Trophoblast cell (in vitro differentiated cells and primary cell): ENCODE measurements at regions not wholly inside any gene's neighbourhood (a gene's known extent, or its start where the extent isn't known, plus 50 kb on each side); places are given as distances from the start of the nearest gene placed in this dataset.

Experiments used
- DNase-seq, 2 donors: peaks; one replicate each; pipeline ENCODE4 v3.0.0-alpha.2; 2016
- H2AFZ ChIP-seq: 2 replicates; pipeline ENCODE4 v1.6.1; 2013; ENCODE audit warnings: low read length, moderate library complexity, mild to moderate bottlenecking; ENCODE audit not compliant: insufficient read depth, poor library complexity
- H2AK5ac ChIP-seq: 2 replicates; pipeline ENCODE4 v1.6.1; 2013; ENCODE audit warnings: mild to moderate bottlenecking, low read length
- H2BK120ac ChIP-seq: 2 replicates; pipeline ENCODE4 v1.6.1; 2013; ENCODE audit warnings: low read length, mild to moderate bottlenecking, moderate library complexity; ENCODE audit not compliant: insufficient read depth, poor library complexity
- H2BK12ac ChIP-seq: 2 replicates; pipeline ENCODE4 v1.6.1; 2013; ENCODE audit warnings: mild to moderate bottlenecking, low read length, moderate library complexity
- H2BK5ac ChIP-seq: 2 replicates; pipeline ENCODE4 v1.6.1; 2013; ENCODE audit warnings: low read length, low read depth, moderate library complexity, mild to moderate bottlenecking; ENCODE audit not compliant: poor library complexity
- H3K14ac ChIP-seq: 2 replicates; pipeline ENCODE4 v1.6.1; 2013; ENCODE audit warnings: mild to moderate bottlenecking, low read length
- H3K18ac ChIP-seq: 2 replicates; pipeline ENCODE4 v1.6.1; 2013; ENCODE audit warnings: mild to moderate bottlenecking, low read length
- H3K23ac ChIP-seq: 2 replicates; pipeline ENCODE4 v1.6.1; 2013; ENCODE audit warnings: low read length
- H3K27ac ChIP-seq: 2 replicates; pipeline ENCODE4 v1.5.1; 2013; ENCODE audit warnings: low read depth, mild to moderate bottlenecking, inconsistent platforms, low read length, moderate library complexity
- H3K27me3 ChIP-seq: 2 replicates; pipeline ENCODE4 v1.6.1; 2013; ENCODE audit warnings: inconsistent platforms, mild to moderate bottlenecking, low read length, moderate library complexity; ENCODE audit not compliant: insufficient read depth
- H3K36me3 ChIP-seq, 2 experiments: 1 replicate in 1 of 2; 2 replicates in 1 of 2; pipeline ENCODE4 v1.6.1; 2013; ENCODE audit warnings: low read length in 2 of 2, mild to moderate bottlenecking in 2 of 2, moderate library complexity in 1 of 2; ENCODE audit not compliant: insufficient read depth in 2 of 2, control insufficient read depth in 1 of 2
- H3K4ac ChIP-seq: 2 replicates; pipeline ENCODE4 v1.6.1; 2013; ENCODE audit warnings: low read depth, mild to moderate bottlenecking, low read length, moderate library complexity
- H3K4me1 ChIP-seq, 2 experiments: 1 replicate in 1 of 2; 2 replicates in 1 of 2; pipeline ENCODE4 v1.6.1; 2013; ENCODE audit warnings: low read length in 2 of 2, mild to moderate bottlenecking in 2 of 2, moderate library complexity in 1 of 2; ENCODE audit not compliant: insufficient read depth in 2 of 2, control insufficient read depth in 1 of 2
- H3K4me2 ChIP-seq: 2 replicates; pipeline ENCODE4 v1.6.1; 2013; ENCODE audit warnings: inconsistent platforms, mild to moderate bottlenecking, low read length, moderate library complexity
- H3K4me3 ChIP-seq: 2 replicates; pipeline ENCODE4 v1.5.1; 2013; ENCODE audit warnings: mild to moderate bottlenecking, low read depth, low read length, inconsistent platforms
- H3K79me1 ChIP-seq: one replicate; pipeline ENCODE4 v1.6.1; 2013; ENCODE audit warnings: low read length
- H3K79me2 ChIP-seq: 2 replicates; pipeline ENCODE4 v1.6.1; 2013; ENCODE audit warnings: low read length, mild to moderate bottlenecking; ENCODE audit not compliant: control insufficient read depth, insufficient read depth, poor library complexity
- H3K9ac ChIP-seq: 2 replicates; pipeline ENCODE4 v1.6.1; 2013; ENCODE audit warnings: mild to moderate bottlenecking, low read length
- H3K9me3 ChIP-seq: 2 replicates; pipeline ENCODE4 v1.6.1; 2013; ENCODE audit warnings: low read depth, mild to moderate bottlenecking, control low read depth, inconsistent platforms, low read length; ENCODE audit not compliant: insufficient read depth
- H4K12ac ChIP-seq: 2 replicates; pipeline ENCODE4 v1.6.1; 2013; ENCODE audit warnings: low read depth, mild to moderate bottlenecking, low read length, moderate library complexity
- H4K8ac ChIP-seq: 2 replicates; pipeline ENCODE4 v1.6.1; 2013; ENCODE audit warnings: low read depth, mild to moderate bottlenecking, low read length, moderate library complexity
- H4K91ac ChIP-seq: one replicate; pipeline ENCODE4 v1.6.1; 2013; ENCODE audit warnings: low read depth, mild to moderate bottlenecking, low read length, moderate library complexity
- WGBS: extraction: QIAGEN DNeasy Blood & Tissue Kit; methylation state at CpG from one replicate; pipeline ENCODE4 v1.1.7; 2013; ENCODE audit warnings: missing lambda C conversion rate; ENCODE audit not compliant: insufficient read length, insufficient coverage; ENCODE audit errors: extremely low coverage; 5-methylcytosine and 5-hydroxymethylcytosine counted together

- no CpG with 5 or more reads among the region's 3 CpGs for WGBS
- H3K27ac ChIP-seq, result no peak overlapping the region
- H3K36me3 ChIP-seq, result no peaks in the 10 kb centered on the region
- no peak overlapping the region for H3K4ac ChIP-seq
- no peaks in the 10 kb centered on the region for H3K79me2 ChIP-seq
- DNase-seq, result no peak
- H3K27me3 ChIP-seq, result no peaks in the 10 kb centered on the region
- no peak overlapping the region for H2BK5ac ChIP-seq
- no peak overlapping the region for H3K23ac ChIP-seq
- no peak overlapping the region for H4K8ac ChIP-seq
- no peak overlapping the region for H3K4me3 ChIP-seq
- no peak overlapping the region for H2BK12ac ChIP-seq
- no peaks in the 10 kb centered on the region for H3K9me3 ChIP-seq
- no peak overlapping the region for H3K9ac ChIP-seq
- H3K4me1 ChIP-seq, result no peaks in the 10 kb centered on the region
- H4K91ac ChIP-seq, result no peak overlapping the region
- H3K18ac ChIP-seq, result no peak overlapping the region
- H2BK120ac ChIP-seq, result no peak overlapping the region
- H3K14ac ChIP-seq, result no peak overlapping the region
- no peak overlapping the region for H3K4me2 ChIP-seq
- H2AK5ac ChIP-seq, result no peak overlapping the region
- H4K12ac ChIP-seq, result no peak overlapping the region
- H3K79me1 ChIP-seq, result no peaks in the 10 kb centered on the region
- no peak overlapping the region for H2AFZ ChIP-seq
These were observed 515.4 kb upstream of the PTPRD start for GRCh38 chr9:11128156-11128555.

GRCh38 chr9:11135851-11136250 lies 523.0 kb upstream of the PTPRD start:
- H3K4me3 ChIP-seq, result no peak overlapping the region
- no peaks in the 10 kb centered on the region for H3K27me3 ChIP-seq
- H3K4me2 ChIP-seq, result no peak overlapping the region
- no peak overlapping the region for H3K14ac ChIP-seq
- no peak overlapping the region for H3K23ac ChIP-seq
- no peak overlapping the region for H2AK5ac ChIP-seq
- H4K91ac ChIP-seq, result no peak overlapping the region
- no peak overlapping the region for H2AFZ ChIP-seq
- H2BK5ac ChIP-seq, result no peak overlapping the region
- no peak overlapping the region for H3K18ac ChIP-seq
- no peak overlapping the region for H4K8ac ChIP-seq
- no peak for DNase-seq
- H2BK12ac ChIP-seq, result no peak overlapping the region
- no peak overlapping the region for H3K4ac ChIP-seq
- no peak overlapping the region for H2BK120ac ChIP-seq
- no CpG with 5 or more reads among the region's 3 CpGs for WGBS
- no peaks in the 10 kb centered on the region for H3K9me3 ChIP-seq
- no peaks in the 10 kb centered on the region for H3K79me2 ChIP-seq
- H4K12ac ChIP-seq, result no peak overlapping the region
- H3K27ac ChIP-seq, result no peak overlapping the region
- H3K36me3 ChIP-seq, result no peaks in the 10 kb centered on the region
- H3K79me1 ChIP-seq, result peaks cover 3% of the 10 kb centered on the region
- H3K4me1 ChIP-seq, result peaks cover 0 to 2% of the 10 kb centered on the region in 2 experiments
- H3K9ac ChIP-seq, result no peak overlapping the region

GRCh38 chr9:11141357-11141756 lies 528.6 kb upstream of the PTPRD start:
- Histone ChIP-seq H3K23ac (no peak overlapping the region), H4K91ac (no peak overlapping the region), H2BK5ac (no peak overlapping the region), H3K4me1 (no peaks in the 10 kb centered on the region), H3K4me3 (no peak overlapping the region), H2AFZ (no peak overlapping the region), H3K79me1 (peaks cover 3% of the 10 kb centered on the region), H4K8ac (no peak overlapping the region), H3K4me2 (no peak overlapping the region), H3K4ac (no peak overlapping the region), H4K12ac (no peak overlapping the region), H3K18ac (no peak overlapping the region), H2BK120ac (no peak overlapping the region), H3K14ac (no peak overlapping the region), H3K36me3 (no peaks in the 10 kb centered on the region), H3K27ac (no peak overlapping the region), H2AK5ac (no peak overlapping the region), H3K27me3 (no peaks in the 10 kb centered on the region), H3K9ac (no peak overlapping the region), H2BK12ac (no peak overlapping the region), H3K9me3 (no peaks in the 10 kb centered on the region), H3K79me2 (no peaks in the 10 kb centered on the region)
- WGBS, result no CpG with 5 or more reads among the region's 3 CpGs
- DNase-seq, result no peak

GRCh38 chr9:11142965-11143738 lies 530.4 kb upstream of the PTPRD start:
- H3K9ac ChIP-seq, result no peak overlapping the region
- no peak overlapping the region for H3K4me2 ChIP-seq
- H3K4ac ChIP-seq, result no peak overlapping the region
- no peaks in the 10 kb centered on the region for H3K9me3 ChIP-seq
- no peak overlapping the region for H4K8ac ChIP-seq
- DNase-seq, result no peak
- no peak overlapping the region for H3K4me3 ChIP-seq
- no peak overlapping the region for H2BK12ac ChIP-seq
- WGBS, result no CpG with 5 or more reads among the region's 3 CpGs
- H3K79me2 ChIP-seq, result no peaks in the 10 kb centered on the region
- H3K4me1 ChIP-seq, result no peaks in the 10 kb centered on the region
- H4K12ac ChIP-seq, result no peak overlapping the region
- H4K91ac ChIP-seq, result no peak overlapping the region
- no peak overlapping the region for H2AFZ ChIP-seq
- no peaks in the 10 kb centered on the region for H3K36me3 ChIP-seq
- no peak overlapping the region for H3K27ac ChIP-seq
- H3K18ac ChIP-seq, result no peak overlapping the region
- H3K79me1 ChIP-seq, result no peaks in the 10 kb centered on the region
- H2AK5ac ChIP-seq, result no peak overlapping the region
- H2BK120ac ChIP-seq, result no peak overlapping the region
- H3K23ac ChIP-seq, result no peak overlapping the region
- H3K27me3 ChIP-seq, result no peaks in the 10 kb centered on the region
- no peak overlapping the region for H2BK5ac ChIP-seq
- H3K14ac ChIP-seq, result no peak overlapping the region
